Amniotic epithelial cell (primary cell): ENCODE measurements at regions not wholly inside any gene's neighbourhood (a gene's known extent, or its start where the extent isn't known, plus 50 kb on each side); places are given as distances from the start of the nearest gene placed in this dataset.
"Not testable (repeated sequence)": the region's sequence is repeated elsewhere in the genome, so short reads cannot be mapped to it uniquely, and the experiment has no call there.

Source experiments
- DNase-seq: peaks from one replicate; pipeline ENCODE4 v3.0.0-alpha.2; 2010; ENCODE audit warnings: low read depth

DNA sequence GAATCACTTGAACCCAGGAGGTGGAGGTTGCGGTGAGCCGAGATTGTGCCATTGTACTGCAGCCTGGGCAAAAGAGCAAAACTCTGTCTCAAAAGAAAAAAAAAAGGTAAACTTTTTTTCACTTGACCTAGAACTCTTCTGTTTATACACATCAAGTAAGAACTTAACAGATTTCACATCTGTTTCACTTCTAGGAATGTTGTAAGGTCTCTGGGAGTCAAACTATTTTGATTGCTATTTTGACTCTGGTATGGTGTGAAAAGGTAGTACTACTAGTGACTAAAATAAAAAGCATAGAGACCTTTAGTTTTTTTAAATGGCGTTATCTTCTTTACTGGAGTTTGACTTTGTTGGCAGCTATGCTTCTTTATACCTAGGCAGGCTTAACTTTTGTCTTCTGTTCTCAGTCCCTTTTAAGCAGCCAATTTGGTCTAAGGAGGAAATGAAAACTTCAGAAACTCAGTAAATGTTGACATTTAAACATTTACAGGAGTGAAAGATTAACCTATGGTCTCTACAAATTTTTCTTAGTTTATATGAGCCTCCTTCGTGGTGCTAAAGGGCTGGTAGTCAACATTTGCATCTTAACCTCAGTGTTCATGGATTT lies 84.7 kb downstream of the METTL2B start:
- DNase-seq, result peak; percentile 18

DNA sequence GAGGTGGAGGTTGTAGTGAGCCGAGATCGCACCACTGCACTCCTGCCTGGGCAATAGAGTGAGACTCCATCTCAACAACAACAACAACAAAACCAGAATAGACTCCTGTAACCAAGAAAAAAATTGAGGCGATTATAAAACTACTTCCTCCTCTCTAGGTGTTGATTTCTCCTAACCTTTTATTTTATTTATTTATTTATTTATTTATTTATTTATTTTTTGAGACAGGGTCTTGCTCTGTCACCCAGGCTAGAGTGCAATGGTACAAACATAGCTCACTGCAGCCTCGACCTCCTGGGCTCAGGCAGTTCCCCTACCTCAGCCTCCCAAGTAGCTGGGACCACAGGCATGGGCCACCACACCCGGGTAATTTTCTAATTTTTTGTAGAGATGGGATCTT lies 86.2 kb downstream of the METTL2B start:
- not testable (repeated sequence) for DNase-seq

DNA sequence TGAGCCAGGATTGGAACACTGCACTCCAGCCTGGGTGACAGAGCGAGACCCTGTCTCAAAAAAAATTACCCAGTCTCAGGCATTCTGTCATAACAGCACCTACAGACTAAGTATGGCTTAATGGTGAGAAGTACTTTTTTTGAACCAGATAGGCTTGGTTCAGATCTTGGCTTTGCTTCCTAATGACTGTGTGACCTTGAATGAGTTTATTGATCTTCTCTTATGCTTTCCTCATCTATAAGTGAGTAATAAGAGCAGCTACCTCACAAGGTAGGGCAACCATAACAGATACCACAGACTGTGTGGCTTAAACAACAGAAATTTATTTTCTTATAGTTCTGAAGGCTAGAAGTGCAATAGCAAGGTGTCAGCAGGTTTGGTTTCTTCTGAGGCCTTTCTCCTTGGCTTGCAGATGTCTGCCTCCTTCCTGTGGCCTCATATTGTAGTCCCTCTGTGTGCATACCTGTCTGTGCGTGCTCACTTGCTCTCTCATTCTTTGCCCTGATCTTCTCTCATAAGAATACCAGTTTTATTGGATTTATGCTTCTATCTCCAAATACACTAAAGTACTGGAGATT lies 87.7 kb downstream of the METTL2B start:
- not testable (repeated sequence) for DNase-seq

DNA sequence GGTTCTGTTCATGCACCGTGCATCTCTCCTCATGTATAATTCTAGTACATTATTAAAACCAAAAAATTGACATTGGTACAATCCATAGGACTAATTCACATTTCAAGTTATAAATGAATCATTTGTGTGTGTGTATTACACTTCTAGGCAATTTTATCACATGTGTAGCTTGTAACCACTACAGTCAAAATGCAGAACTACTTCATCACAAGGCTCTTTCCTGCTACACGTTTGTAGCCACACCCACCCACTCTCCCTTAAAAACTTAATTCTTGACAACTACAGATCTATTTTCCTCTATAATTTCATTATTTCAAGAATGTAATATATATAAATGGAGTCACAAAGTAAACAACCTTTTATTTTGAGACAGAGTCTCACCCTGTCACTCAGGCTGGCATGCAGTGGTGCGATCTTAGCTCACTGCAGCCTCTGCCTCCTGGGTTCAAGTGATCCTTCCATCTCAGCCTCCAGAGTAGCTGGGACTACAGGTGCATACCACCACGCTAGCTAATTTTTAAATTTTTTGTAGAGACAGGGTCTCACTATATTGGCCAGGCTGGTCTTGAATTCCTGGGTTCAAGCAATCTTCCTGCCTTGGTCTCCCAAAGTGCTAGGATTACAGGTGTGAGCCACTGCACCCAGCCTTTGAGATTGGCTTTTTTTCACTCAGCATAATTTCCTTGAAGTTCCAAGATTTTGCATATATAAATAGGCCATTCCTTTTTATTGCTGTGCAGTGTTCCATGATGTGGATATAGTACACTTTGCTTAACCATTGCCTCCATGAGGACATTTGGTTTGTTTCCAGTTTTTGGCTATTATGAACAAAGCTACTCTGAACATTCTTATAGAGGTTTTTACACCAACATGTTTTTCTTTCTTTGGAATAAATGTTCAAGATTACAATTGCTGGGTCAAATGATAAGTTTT lies 88.7 kb downstream of the METTL2B start:
- not testable (repeated sequence) for DNase-seq

DNA sequence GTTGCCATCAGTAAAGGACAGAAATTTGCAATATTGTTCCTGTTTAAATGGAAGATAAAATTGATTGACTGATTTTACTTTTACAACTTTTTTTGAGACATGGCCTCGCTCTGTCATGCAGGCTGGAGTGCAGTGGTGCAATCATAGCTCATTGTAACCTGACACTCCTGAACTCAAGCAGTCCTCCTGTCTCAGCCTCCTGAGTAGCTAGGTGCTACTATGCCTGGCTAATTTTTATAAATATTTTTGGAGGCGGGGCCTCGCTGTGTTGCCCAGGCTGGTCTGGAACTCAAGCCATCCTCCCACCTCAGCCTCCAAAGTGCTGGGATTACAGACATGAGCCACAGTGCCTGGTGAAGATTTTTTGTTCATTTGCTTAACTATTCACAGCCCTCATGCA lies 96.8 kb upstream of the GARIN1A start:
- not testable (repeated sequence) for DNase-seq

DNA sequence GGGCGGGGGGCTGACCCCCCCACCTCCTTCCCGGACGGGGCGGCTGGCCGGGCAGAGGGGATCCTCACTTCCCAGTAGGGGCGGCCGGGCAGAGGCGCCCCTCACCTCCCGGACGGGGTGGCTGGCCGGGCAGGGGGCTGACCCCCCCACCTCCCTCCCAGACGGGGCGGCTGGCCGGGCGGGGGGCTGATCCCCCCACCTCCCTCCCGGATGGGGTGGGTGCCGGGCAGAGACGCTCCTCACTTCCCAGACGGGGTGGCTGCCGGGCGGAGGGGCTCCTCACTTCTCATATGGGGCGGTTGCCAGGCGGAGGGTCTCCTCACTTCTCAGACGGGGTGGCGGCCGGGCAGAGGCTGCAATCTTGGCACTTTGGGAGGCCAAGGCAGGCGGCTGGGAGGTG lies 95.1 kb upstream of the GARIN1A start:
- not testable (repeated sequence) for DNase-seq

DNA sequence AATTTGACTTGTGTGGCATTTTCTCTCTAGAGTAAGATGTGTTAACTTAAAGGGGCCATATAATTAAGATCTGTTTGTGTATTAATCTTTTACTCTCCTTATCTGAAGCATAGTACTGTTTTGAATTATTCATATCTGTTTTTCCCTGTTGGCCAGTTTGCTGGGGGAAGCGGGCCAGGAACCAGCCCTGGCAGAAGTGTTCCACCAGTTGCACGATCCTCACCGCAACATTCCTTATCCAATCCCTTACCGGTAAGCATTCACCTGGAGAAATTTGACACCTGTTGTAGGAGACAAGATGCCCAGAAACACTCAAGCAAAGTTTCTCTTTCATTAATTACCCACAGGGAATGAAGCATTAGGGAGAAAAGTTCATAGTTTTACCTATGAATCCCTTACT lies 92.2 kb upstream of the GARIN1A start:
- DNase-seq, result not testable (repeated sequence)

DNA sequence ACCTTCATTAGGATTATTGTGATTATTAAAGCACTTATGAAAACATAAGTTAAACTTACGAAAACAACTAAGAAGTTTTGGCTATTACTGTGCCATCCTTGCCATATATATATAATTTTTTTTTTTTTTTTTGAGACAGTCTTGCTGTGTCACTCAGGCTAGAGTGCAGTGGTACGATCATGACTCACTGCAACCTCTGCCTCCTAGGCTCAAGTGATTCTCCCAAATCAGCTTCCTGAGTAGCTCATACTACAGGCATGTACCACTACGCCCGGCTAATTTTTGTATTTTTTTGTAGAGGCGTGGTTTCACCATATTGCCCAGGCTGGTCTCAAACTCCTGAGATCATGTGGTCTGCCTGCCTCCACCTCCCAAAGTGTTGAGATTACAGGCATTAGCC lies 91.0 kb upstream of the GARIN1A start:
- DNase-seq, result peak; percentile 64

DNA sequence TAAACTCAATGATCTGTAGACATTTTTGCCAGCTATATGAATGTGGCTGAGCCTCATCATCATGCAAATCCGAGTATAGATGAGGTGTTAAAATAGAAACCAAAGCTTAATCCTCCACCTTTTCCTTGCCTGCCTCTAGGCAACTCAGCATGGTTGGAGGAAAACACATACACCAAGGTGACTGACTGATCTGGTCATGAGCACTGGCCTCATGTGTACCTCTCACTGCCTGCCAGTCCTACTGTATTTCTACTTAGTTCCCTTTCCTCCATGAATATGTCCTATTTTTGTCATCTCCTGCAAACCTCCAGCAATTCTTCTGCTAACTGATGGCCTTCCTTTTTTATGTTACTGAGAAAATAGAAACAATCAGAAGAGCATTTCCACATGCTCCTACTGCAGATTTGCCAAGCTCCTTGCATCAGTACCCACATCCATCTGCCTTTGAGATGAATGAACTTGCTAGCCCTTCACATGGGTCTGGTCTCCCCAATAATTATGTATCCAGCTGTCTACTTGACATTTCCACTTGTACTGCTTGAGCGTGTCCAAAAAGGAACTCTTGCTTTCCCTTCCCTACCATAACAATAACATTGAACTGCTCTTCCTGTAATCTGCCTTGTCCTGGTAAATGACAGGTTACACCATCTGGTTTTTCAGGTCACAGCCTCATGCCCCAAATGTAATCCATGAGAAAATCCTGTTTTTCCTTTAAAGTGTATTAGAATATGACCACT lies 90.1 kb upstream of the GARIN1A start:
- not testable (repeated sequence) for DNase-seq

DNA sequence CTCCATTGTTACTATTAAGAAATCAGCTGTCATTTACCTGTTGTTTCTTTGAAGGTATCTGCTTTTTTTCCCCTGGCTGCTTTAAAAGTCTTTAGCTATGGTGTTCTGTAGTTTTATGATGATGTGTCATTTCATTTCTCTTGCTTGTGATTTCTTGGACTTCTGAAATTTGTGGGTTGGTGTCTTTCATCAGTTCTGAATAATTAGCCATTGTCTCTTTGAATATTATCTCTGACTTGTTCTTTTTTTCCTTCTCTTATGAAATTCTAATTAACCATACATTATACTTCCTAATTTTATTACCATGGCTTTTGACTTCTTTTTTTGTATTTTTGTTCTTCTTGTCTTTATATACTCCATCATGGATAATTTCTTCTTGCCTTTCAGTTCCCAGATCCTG lies 85.4 kb upstream of the GARIN1A start:
- not testable (repeated sequence) for DNase-seq

DNA sequence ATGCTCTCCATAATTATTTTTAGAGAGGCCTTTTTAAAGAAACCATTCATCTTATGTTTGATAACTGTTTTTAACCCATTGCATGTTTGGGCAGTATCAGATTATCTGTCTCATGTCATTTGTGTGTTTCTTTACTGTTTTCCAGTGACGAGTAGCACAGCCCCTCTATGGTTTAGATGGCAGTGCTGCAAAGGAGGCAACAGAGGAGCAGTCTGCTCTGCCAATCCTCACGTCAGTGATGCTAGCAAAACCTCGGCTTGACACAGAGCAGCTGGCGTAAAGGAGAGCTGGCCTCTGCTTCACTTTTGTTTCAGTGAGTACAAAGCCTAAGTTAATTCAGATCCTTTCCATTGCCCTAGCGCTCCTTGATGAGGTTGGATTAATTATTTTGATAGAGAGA lies 80.4 kb upstream of the GARIN1A start:
- DNase-seq, result no peak

DNA sequence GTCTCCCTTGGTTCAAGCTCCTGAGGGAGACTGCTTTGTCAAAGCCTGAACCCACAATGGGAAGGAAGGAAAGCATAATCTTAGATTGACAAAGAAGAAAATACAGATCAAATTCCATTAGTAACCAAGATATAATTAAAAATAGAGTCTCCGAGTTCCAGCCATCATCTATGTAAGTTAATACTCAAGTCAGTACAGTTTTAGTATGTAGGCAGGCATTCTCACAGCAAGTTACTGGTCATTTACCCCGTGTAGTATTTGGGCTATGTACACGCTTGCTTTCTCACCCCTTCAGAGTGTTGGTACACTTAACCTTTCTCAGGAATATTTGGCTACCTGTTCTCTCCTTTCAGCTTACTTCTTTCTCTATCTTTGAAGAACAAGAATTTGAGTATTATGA lies 79.9 kb upstream of the GARIN1A start:
- not testable (repeated sequence) for DNase-seq

DNA sequence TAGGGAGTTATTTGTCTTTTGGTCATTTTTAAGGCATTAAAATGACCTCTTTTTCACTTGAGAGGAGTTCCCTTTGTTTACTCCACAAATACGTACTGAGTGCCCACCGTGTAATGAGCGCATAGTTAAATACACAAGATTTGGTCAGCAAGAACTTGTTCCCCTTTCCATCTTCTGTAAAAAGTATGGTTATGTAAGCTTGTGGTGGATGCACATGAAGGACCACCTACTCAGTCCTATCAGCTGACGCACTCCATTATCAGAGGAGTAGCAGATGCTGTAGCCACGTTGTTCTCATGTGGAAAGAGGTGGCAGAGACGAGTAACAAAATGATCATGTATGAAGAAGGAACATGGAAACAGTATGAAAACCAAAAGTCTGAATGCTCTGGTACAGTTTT lies 78.0 kb upstream of the GARIN1A start:
- DNase-seq, result not testable (repeated sequence)

DNA sequence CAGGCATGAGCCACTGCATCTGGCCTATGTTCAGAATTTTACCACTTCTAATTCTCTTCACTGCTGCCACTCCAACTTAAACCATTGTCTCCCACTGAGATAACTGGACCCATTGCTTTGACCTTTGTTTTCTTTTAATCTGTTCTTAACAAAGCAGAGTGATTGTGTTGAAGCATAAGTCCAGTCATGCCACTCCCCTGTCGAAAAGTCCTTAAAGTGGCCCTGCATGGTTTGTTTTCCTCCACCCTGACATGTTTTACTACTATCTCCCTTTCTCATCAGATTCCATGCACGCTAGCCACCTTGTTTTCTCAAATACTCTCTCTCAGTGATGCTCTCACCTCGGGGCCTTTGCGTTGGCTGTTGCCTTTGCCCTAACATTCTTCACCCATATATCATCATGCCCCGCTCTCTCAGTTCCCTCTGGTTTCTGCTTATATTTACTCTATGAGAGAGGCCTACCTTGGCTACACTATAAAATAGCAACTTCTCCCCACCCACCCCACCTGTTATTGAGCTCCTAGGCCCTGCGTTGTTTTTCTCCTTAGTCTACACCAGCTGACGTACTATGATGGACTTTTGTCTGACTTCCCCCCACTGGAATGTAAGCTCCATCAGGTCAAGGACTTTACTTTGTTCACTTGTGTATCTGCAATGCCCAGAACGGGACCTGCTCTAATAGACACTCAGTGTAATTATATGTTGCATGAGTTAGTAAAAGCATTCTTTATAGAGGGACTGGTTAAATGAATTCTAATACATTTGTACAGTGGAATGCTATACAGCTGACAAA lies 75.6 kb upstream of the GARIN1A start:
- peak; percentile 4 for DNase-seq

DNA sequence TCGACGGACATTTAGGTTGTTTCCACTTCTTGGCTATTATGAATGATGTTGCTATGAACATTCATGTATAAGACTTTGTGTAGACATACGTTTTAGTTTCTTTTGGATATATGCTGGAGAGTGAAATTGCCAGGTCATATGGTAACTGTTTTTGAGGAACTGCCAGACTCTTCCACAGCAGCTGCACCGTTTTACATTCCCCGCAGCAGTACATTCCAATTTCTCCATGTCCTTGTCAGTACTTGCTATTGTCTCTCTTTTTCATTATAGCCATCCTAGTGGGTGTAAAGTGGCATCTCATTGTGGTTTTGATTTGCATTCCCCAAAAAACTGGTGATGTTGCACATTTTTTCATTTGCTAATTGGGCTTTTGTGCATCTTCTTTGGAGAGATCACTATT lies 73.1 kb upstream of the GARIN1A start:
- not testable (repeated sequence) for DNase-seq

DNA sequence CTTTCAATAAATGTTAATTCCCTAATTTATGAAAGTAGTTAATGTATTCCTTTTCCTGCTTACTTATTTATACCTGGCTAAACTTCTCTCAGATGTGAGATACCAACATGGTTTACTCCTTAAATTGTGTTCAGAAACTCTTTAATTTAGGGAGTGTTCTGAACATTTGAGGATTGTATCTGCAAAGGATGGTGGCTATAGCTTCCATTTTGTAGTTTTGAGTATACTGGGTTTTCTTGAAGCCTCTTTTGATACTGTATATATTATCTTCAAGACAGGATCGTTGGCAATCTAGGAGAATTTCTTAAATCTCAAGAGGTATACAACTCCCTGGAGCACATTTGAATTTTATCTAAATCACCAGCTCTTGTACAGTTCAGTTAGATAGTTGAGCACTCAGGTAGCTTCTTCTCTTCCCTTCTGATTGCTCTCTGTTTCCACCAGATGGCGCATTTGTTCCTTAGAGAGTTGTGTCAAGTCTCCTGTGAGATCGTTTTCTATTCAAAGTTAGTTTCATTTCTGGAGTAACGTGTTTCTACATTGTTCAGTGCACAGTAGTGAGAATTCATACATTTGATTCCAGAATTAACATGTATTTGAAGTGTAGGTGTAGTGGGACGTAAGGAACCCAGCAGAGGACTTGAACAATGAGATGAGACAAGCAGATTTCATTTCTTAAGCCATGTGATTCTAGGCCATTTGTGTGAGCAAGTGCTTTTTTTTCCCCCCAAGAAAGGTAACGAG lies 63.2 kb upstream of the GARIN1A start:
- peak; percentile 65 for DNase-seq

DNA sequence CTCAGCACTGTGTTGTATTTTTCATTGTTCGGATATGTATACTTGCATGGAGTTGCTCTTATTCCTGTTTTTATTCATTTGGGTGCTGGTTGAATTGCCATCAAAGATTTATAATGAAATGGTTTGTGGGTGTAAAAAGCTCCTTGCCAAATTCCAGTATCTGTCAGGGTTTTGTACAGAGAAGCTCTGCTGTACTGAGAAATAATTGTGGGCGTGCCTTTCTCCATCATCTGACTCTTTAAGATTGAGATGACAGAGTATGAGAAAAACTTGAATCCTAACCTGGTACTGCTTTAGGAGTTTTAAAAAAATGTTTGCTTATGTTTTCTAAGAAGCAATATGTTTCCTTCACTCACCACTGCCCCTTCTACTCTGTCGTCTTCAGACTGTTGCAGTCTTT lies 58.7 kb upstream of the GARIN1A start:
- not testable (repeated sequence) for DNase-seq

DNA sequence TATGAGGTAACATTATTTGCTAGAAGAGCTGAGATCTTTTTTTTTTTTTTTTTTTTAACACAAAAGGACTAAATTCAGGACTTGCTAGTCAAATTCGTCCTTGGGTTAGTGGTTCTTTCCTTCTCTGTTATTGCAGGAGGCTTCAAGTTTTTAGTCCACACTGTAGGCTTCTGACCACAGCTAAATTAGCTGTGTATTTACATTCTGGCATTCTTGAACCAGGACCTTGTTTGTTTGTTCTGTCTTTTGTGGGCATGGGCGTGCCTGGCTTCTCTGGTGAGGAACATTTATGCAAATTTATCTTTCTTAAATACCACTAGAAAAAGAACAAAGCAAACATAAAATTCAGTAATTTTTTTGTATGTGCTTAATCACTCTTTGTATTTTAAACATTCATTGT lies 57.3 kb upstream of the GARIN1A start:
- not testable (repeated sequence) for DNase-seq

DNA sequence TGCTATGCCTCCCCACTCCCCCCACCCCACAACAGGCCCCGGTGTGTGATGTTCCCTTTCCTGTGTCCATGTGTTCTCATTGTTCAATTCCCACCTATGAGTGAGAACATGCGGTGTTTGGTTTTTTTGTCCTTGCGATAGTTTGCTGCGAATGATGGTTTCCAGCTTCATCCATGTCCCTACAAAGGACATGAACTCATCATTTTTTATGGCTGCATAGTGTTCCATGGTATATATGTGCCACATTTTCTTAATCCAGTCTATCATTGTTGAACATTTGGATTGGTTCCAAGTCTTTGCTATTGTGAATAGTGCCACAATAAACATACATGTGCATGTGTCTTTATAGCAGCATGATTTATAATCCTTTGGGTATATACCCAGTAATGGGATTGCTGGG lies 55.3 kb upstream of the GARIN1A start:
- DNase-seq, result not testable (repeated sequence)
